ENCODE measurements at regions not wholly inside any gene's neighbourhood (a gene's known extent, or its start where the extent isn't known, plus 50 kb on each side); places are given as distances from the start of the nearest gene placed in this dataset.

- TF ChIP-seq, protein P1, sequence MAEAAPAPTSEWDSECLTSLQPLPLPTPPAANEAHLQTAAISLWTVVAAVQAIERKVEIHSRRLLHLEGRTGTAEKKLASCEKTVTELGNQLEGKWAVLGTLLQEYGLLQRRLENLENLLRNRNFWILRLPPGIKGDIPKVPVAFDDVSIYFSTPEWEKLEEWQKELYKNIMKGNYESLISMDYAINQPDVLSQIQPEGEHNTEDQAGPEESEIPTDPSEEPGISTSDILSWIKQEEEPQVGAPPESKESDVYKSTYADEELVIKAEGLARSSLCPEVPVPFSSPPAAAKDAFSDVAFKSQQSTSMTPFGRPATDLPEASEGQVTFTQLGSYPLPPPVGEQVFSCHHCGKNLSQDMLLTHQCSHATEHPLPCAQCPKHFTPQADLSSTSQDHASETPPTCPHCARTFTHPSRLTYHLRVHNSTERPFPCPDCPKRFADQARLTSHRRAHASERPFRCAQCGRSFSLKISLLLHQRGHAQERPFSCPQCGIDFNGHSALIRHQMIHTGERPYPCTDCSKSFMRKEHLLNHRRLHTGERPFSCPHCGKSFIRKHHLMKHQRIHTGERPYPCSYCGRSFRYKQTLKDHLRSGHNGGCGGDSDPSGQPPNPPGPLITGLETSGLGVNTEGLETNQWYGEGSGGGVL (tag by site-specific recombination; IDR thresholded peaks at IDR 0.05), result peak; percentile 58
- no peak for TF ChIP-seq ZNF501 (tag by site-specific recombination; IDR thresholded peaks at IDR 0.05)
- no peak for TF ChIP-seq ZNF701 (tag by site-specific recombination; IDR thresholded peaks at IDR 0.05)
- no peak for TF ChIP-seq ZNF624 (tag by site-specific recombination; IDR thresholded peaks at IDR 0.05)
- TF ChIP-seq ZNF350 (tag by site-specific recombination; IDR thresholded peaks at IDR 0.05), result no peak
- TF ChIP-seq ZNF768 (tag by site-specific recombination; IDR thresholded peaks at IDR 0.05), result no peak
- TF ChIP-seq ZNF596 (tag by site-specific recombination; IDR thresholded peaks at IDR 0.05), result no peak
- TF ChIP-seq YY1 (tag by site-specific recombination; IDR thresholded peaks at IDR 0.05), result peak; percentile 60; the same call in 1 of the 2 replicates
- no peak for TF ChIP-seq ZNF658 (tag by site-specific recombination; IDR thresholded peaks at IDR 0.05)
- TF ChIP-seq, protein P2, sequence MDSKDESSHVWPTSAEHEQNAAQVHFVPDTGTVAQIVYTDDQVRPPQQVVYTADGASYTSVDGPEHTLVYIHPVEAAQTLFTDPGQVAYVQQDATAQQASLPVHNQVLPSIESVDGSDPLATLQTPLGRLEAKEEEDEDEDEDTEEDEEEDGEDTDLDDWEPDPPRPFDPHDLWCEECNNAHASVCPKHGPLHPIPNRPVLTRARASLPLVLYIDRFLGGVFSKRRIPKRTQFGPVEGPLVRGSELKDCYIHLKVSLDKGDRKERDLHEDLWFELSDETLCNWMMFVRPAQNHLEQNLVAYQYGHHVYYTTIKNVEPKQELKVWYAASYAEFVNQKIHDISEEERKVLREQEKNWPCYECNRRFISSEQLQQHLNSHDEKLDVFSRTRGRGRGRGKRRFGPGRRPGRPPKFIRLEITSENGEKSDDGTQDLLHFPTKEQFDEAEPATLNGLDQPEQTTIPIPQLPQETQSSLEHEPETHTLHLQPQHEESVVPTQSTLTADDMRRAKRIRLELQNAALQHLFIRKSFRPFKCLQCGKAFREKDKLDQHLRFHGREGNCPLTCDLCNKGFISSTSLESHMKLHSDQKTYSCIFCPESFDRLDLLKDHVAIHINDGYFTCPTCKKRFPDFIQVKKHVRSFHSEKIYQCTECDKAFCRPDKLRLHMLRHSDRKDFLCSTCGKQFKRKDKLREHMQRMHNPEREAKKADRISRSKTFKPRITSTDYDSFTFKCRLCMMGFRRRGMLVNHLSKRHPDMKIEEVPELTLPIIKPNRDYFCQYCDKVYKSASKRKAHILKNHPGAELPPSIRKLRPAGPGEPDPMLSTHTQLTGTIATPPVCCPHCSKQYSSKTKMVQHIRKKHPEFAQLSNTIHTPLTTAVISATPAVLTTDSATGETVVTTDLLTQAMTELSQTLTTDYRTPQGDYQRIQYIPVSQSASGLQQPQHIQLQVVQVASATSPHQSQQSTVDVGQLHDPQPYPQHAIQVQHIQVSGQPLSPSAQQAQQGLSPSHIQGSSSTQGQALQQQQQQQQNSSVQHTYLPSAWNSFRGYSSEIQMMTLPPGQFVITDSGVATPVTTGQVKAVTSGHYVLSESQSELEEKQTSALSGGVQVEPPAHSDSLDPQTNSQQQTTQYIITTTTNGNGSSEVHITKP (tag by site-specific recombination; IDR thresholded peaks at IDR 0.05), result 0 out of 2 replicates have a peak, but pooled peaks have one; percentile 12
- TF ChIP-seq ZBTB8A (tag by site-specific recombination; IDR thresholded peaks at IDR 0.05), result peak; percentile 68
- TF ChIP-seq HOXC10 (CRISPR knock-in tag; IDR thresholded peaks at IDR 0.05), result no peak
- no peak for TF ChIP-seq ZNF621 (tag by site-specific recombination; IDR thresholded peaks at IDR 0.05)
- peak; percentile 67; the same call in 1 of the 2 replicates for TF ChIP-seq ZNF10 (tag by site-specific recombination; IDR thresholded peaks at IDR 0.05)
- peak; percentile 95 for TF ChIP-seq OVOL3 (tag by site-specific recombination; IDR thresholded peaks at IDR 0.05)
- no peak for TF ChIP-seq ZBTB49 (tag by site-specific recombination; IDR thresholded peaks at IDR 0.05; ENCODE audit: low read depth)
- TF ChIP-seq RBAK (tag by site-specific recombination; IDR thresholded peaks at IDR 0.05), result no peak
- no peak for TF ChIP-seq YY2 (tag by site-specific recombination; IDR thresholded peaks at IDR 0.05)
- TF ChIP-seq KLF16 (tag by site-specific recombination; IDR thresholded peaks at IDR 0.05), result no peak
- peak; percentile 39; the same call in 1 of the 2 replicates for TF ChIP-seq ZNF518A (tag by site-specific recombination; conservative IDR thresholded peaks at IDR 0.05; ENCODE audit: low read depth)
- no peak for TF ChIP-seq ZNF558 (tag by site-specific recombination; IDR thresholded peaks at IDR 0.05)
- peak; percentile 37; the same call in 1 of the 2 replicates for TF ChIP-seq ZBTB21 (tag by site-specific recombination; IDR thresholded peaks at IDR 0.05)
- no peak for TF ChIP-seq ZNF707 (tag by site-specific recombination; IDR thresholded peaks at IDR 0.05)
- TF ChIP-seq ZNF157 (tag by site-specific recombination; IDR thresholded peaks at IDR 0.05), result no peak
- TF ChIP-seq, protein P3, sequence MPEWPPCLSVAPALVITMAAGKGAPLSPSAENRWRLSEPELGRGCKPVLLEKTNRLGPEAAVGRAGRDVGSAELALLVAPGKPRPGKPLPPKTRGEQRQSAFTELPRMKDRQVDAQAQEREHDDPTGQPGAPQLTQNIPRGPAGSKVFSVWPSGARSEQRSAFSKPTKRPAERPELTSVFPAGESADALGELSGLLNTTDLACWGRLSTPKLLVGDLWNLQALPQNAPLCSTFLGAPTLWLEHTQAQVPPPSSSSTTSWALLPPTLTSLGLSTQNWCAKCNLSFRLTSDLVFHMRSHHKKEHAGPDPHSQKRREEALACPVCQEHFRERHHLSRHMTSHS (tag by site-specific recombination; IDR thresholded peaks at IDR 0.05), result peak; percentile 94
- peak; percentile 88 for TF ChIP-seq ZNF24 (tag by site-specific recombination; IDR thresholded peaks at IDR 0.05)
- TF ChIP-seq ZNF433 (tag by site-specific recombination; IDR thresholded peaks at IDR 0.05; ENCODE audit: low read depth), result no peak
- TF ChIP-seq EGR2 (tag by site-specific recombination; IDR thresholded peaks at IDR 0.05; ENCODE audit: low read depth), result no peak
- TF ChIP-seq ZNF19 (tag by site-specific recombination; IDR thresholded peaks at IDR 0.05; ENCODE audit: low read depth), result no peak
These were observed 234.2 kb downstream of the TTC32 start (continued) for GRCh38 chr2:19667536-19667949.
